ENCODE measurements at regions not wholly inside any gene's neighbourhood (a gene's known extent, or its start where the extent isn't known, plus 50 kb on each side); places are given as distances from the start of the nearest gene placed in this dataset.

GRCh38 chr1:199847021-199847420 is 180.5 kb upstream of the NR5A2 start:
- no peaks in the 10 kb centered on the region for H3K27me3 Mint-ChIP-seq (ENCODE audit: low read depth)
- no peaks in the 10 kb centered on the region for H3K36me3 Mint-ChIP-seq (ENCODE audit: low read depth)
- H3K9me3 Mint-ChIP-seq, result no peaks in the 10 kb centered on the region
- H3K4me1 Mint-ChIP-seq, result peaks cover 11% of the 10 kb centered on the region
- no peak overlapping the region for H3K27ac Mint-ChIP-seq (ENCODE audit: unreplicated experiment)
- TF ChIP-seq CTCF (conservative IDR thresholded peaks at IDR 0.05), result no peak
- H3K4me3 Mint-ChIP-seq, result no peak overlapping the region
- DNase-seq (ENCODE audit: low read depth, low spot score), result no peak

- H3K4me1 Mint-ChIP-seq, result peaks cover 14% of the 10 kb centered on the region
- no peak overlapping the region for H3K27ac Mint-ChIP-seq (ENCODE audit: unreplicated experiment)
- DNase-seq (ENCODE audit: low read depth, low spot score), result no peak
- H3K27me3 Mint-ChIP-seq (ENCODE audit: low read depth), result no peaks in the 10 kb centered on the region
- H3K36me3 Mint-ChIP-seq (ENCODE audit: low read depth), result no peaks in the 10 kb centered on the region
- H3K9me3 Mint-ChIP-seq, result no peaks in the 10 kb centered on the region
- H3K4me3 Mint-ChIP-seq, result no peak overlapping the region
- TF ChIP-seq CTCF (conservative IDR thresholded peaks at IDR 0.05), result no peak
Measured at GRCh38 chr1:199851439-199852140, 175.9 kb upstream of the NR5A2 start.

GRCh38 chr1:199854686-199855321 is 172.7 kb upstream of the NR5A2 start:
- no peak overlapping the region for H3K27ac Mint-ChIP-seq (ENCODE audit: unreplicated experiment)
- no peaks in the 10 kb centered on the region for H3K36me3 Mint-ChIP-seq (ENCODE audit: low read depth)
- DNase-seq (ENCODE audit: low read depth, low spot score), result no peak
- no peaks in the 10 kb centered on the region for H3K27me3 Mint-ChIP-seq (ENCODE audit: low read depth)
- no peak overlapping the region for H3K4me3 Mint-ChIP-seq
- peaks cover 18% of the 10 kb centered on the region for H3K4me1 Mint-ChIP-seq
- H3K9me3 Mint-ChIP-seq, result no peaks in the 10 kb centered on the region
- no peak for TF ChIP-seq CTCF (conservative IDR thresholded peaks at IDR 0.05)

DNA sequence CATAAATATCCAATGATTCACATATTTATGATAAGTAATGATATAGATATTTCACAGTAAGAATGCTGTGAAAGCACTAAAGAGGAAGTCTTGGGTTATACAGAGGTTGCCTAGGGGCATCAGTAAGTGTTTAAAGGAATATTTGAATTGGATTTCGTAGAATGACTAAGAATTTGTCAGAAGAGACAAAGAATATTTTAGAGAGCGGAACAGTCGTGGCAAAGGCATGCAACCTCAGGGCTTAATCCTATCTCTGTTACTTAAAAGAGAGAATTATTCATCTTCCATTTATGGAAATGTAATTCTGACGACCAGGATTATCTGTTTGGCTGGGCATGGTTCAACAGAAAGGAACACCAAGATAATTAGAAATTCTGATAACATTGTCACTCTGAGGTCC is 171.9 kb upstream of the NR5A2 start:
- Mint-ChIP-seq H3K4me1 (peaks cover 18% of the 10 kb centered on the region), H3K4me3 (no peak overlapping the region), H3K36me3 (ENCODE audit: low read depth) (no peaks in the 10 kb centered on the region), H3K27me3 (ENCODE audit: low read depth) (no peaks in the 10 kb centered on the region), H3K27ac (ENCODE audit: unreplicated experiment) (no peak overlapping the region), H3K9me3 (no peaks in the 10 kb centered on the region)
- no peak for DNase-seq (ENCODE audit: low read depth, low spot score)
- TF ChIP-seq CTCF (conservative IDR thresholded peaks at IDR 0.05), result no peak

DNA sequence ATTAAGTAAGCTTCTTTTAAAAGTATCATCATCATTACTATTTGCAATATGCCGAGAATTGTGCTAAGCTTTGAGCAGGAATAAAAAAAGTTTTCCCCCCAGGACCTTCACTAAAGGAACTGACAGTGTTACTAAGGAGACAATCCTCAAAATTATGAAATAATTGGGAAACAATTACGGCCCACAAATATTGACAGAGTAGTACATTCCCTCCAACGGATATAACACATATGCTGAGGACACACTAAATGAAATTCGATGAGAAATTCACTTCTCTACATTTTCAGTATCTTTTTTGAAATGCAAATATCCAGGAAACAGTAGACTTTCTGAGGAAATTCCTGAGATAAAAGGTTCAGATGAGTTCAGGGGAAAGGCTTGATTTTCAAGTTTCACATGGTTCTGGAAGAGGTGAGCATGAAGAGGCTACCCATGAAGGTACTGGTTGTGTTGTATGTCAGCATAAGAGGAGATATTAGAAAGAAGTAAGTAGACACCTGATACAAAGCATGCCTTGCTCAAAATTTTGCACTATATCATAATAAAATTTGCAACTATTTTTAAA is 171.2 kb upstream of the NR5A2 start:
- DNase-seq (ENCODE audit: low read depth, low spot score), result no peak
- no peak overlapping the region for H3K4me3 Mint-ChIP-seq
- H3K4me1 Mint-ChIP-seq, result peaks cover 13% of the 10 kb centered on the region
- no peaks in the 10 kb centered on the region for H3K27me3 Mint-ChIP-seq (ENCODE audit: low read depth)
- no peak for TF ChIP-seq CTCF (conservative IDR thresholded peaks at IDR 0.05)
- no peaks in the 10 kb centered on the region for H3K9me3 Mint-ChIP-seq
- no peaks in the 10 kb centered on the region for H3K36me3 Mint-ChIP-seq (ENCODE audit: low read depth)
- no peak overlapping the region for H3K27ac Mint-ChIP-seq (ENCODE audit: unreplicated experiment)

Data from neural crest cell (in vitro differentiated cells).